ENCODE measurements at regions not wholly inside any gene's neighbourhood (a gene's known extent, or its start where the extent isn't known, plus 50 kb on each side); places are given as distances from the start of the nearest gene placed in this dataset.

DNA sequence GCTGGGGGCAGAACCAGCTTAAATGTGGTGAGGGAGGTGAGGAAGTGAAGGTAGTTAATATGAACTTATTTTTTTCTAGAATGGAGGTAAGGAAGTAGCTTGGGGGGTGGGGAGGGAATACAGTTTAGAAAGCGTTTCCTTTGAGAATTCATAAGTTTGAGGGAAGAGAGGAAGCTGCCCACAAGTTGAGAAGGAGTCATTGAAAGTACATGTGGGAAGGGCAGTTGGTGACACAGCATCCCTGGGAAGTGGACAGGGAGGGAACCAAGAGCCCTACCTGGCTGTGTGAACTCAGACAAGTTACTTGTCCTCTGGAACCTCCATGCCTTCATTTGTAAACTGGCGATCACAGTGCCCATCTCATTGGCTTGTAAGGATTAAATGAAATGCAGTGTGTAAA lies 125.9 kb upstream of the SPON1 start:
- Histone ChIP-seq H4K20me1 (ENCODE audit: insufficient read depth, low read length) (no peaks in the 10 kb centered on the region), H3K4me1 (ENCODE audit: low read length) (no peaks in the 10 kb centered on the region), H3K27me3 (replicated peaks; ENCODE audit: insufficient read depth, low read length) (no peaks in the 10 kb centered on the region), H3K4me2 (ENCODE audit: low read depth, low read length) (no peak overlapping the region), H3K9ac (ENCODE audit: low read length) (no peak overlapping the region), H3F3A (ENCODE audit: insufficient read depth, low read length) (no peaks in the 10 kb centered on the region), H3K4me3 (ENCODE audit: low read length) (no peak overlapping the region), H3K9me2 (replicated peaks; ENCODE audit: insufficient read depth, low read length) (no peaks in the 10 kb centered on the region), H3K79me2 (ENCODE audit: low read length) (no peaks in the 10 kb centered on the region), H3K9me3 (replicated peaks; ENCODE audit: insufficient read depth, low read length) (no peaks in the 10 kb centered on the region), H3K36me3 (replicated peaks; ENCODE audit: insufficient read depth, low read length) (no peaks in the 10 kb centered on the region), H2AFZ (ENCODE audit: low read length) (no peak overlapping the region), H3K27ac (ENCODE audit: low read length) (no peak overlapping the region)
- TF ChIP-seq EZH2 (optimal IDR thresholded peaks at IDR 0.05; ENCODE audit: low read depth, low read length) (no peak), EZH2phosphoT487 (IDR thresholded peaks at IDR 0.05; ENCODE audit: low read length) (no peak)
- TF ChIP-seq, protein P1, sequence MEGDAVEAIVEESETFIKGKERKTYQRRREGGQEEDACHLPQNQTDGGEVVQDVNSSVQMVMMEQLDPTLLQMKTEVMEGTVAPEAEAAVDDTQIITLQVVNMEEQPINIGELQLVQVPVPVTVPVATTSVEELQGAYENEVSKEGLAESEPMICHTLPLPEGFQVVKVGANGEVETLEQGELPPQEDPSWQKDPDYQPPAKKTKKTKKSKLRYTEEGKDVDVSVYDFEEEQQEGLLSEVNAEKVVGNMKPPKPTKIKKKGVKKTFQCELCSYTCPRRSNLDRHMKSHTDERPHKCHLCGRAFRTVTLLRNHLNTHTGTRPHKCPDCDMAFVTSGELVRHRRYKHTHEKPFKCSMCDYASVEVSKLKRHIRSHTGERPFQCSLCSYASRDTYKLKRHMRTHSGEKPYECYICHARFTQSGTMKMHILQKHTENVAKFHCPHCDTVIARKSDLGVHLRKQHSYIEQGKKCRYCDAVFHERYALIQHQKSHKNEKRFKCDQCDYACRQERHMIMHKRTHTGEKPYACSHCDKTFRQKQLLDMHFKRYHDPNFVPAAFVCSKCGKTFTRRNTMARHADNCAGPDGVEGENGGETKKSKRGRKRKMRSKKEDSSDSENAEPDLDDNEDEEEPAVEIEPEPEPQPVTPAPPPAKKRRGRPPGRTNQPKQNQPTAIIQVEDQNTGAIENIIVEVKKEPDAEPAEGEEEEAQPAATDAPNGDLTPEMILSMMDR (IDR thresholded peaks at IDR 0.05; ENCODE audit: low read length) = no peak
- DNase-seq = no peak

DNA sequence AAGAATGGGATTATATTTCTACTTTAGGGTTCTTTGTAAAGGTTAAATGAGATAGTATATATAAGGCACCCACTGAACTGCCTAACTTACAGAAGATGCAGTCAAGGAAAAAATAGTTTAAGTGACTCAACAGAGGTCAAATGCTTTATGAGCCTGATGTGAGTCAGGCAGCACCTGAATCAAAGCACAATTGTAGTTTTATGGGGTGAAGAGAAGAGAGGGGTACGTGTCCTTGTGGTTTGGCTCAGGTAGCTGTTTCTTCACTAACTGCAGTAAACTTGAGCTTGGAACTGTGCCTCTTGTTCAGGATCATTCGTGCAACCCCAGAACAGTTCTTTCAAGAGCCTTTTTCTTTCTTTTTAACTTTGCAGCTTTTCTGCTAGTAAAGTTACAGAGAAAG lies 125.2 kb upstream of the SPON1 start:
- Histone ChIP-seq H3K9me2 (replicated peaks; ENCODE audit: insufficient read depth, low read length) (no peaks in the 10 kb centered on the region), H2AFZ (ENCODE audit: low read length) (no peak overlapping the region), H3K4me2 (ENCODE audit: low read depth, low read length) (no peak overlapping the region), H3K79me2 (ENCODE audit: low read length) (no peaks in the 10 kb centered on the region), H3K27me3 (replicated peaks; ENCODE audit: insufficient read depth, low read length) (no peaks in the 10 kb centered on the region), H3K27ac (ENCODE audit: low read length) (no peak overlapping the region), H4K20me1 (ENCODE audit: insufficient read depth, low read length) (no peaks in the 10 kb centered on the region), H3K4me1 (ENCODE audit: low read length) (no peaks in the 10 kb centered on the region), H3K4me3 (ENCODE audit: low read length) (no peak overlapping the region), H3K9ac (ENCODE audit: low read length) (no peak overlapping the region), H3K36me3 (replicated peaks; ENCODE audit: insufficient read depth, low read length) (no peaks in the 10 kb centered on the region), H3K9me3 (replicated peaks; ENCODE audit: insufficient read depth, low read length) (no peaks in the 10 kb centered on the region), H3F3A (ENCODE audit: insufficient read depth, low read length) (no peaks in the 10 kb centered on the region)
- TF ChIP-seq, protein P1 (IDR thresholded peaks at IDR 0.05; ENCODE audit: low read length) = no peak
- no peak for TF ChIP-seq EZH2phosphoT487 (IDR thresholded peaks at IDR 0.05; ENCODE audit: low read length)
- no peak for TF ChIP-seq EZH2 (optimal IDR thresholded peaks at IDR 0.05; ENCODE audit: low read depth, low read length)
- DNase-seq = no peak

DNA sequence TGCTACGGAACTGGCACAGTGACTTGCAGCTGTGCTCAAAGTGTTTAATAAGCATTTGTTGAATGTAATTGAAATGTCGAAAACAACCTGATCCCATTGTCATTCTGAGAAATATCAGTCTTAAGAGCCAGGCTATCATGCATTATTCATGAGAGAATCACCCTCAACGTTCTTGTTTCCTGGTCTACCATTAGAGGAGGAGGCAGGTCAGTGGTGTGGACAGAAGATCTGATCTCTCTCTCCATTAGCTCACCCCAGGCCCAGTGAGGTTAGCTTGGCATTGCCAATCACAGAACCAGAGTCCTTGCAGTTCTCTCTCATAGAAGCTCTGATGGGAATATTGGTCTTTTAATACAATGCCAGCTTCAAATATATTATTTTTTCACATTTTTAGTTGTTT lies 121.1 kb upstream of the SPON1 start:
- no peaks in the 10 kb centered on the region for H3K9me3 ChIP-seq (replicated peaks; ENCODE audit: insufficient read depth, low read length)
- no peaks in the 10 kb centered on the region for H3K4me1 ChIP-seq (ENCODE audit: low read length)
- H3F3A ChIP-seq (ENCODE audit: insufficient read depth, low read length) = no peaks in the 10 kb centered on the region
- no peaks in the 10 kb centered on the region for H3K27me3 ChIP-seq (replicated peaks; ENCODE audit: insufficient read depth, low read length)
- no peaks in the 10 kb centered on the region for H3K36me3 ChIP-seq (replicated peaks; ENCODE audit: insufficient read depth, low read length)
- no peak overlapping the region for H3K4me2 ChIP-seq (ENCODE audit: low read depth, low read length)
- H4K20me1 ChIP-seq (ENCODE audit: insufficient read depth, low read length) = no peaks in the 10 kb centered on the region
- no peak overlapping the region for H3K9ac ChIP-seq (ENCODE audit: low read length)
- TF ChIP-seq, protein P1 (IDR thresholded peaks at IDR 0.05; ENCODE audit: low read length) = no peak
- TF ChIP-seq EZH2phosphoT487 (IDR thresholded peaks at IDR 0.05; ENCODE audit: low read length) = no peak
- TF ChIP-seq EZH2 (optimal IDR thresholded peaks at IDR 0.05; ENCODE audit: low read depth, low read length) = no peak
- no peak overlapping the region for H3K4me3 ChIP-seq (ENCODE audit: low read length)
- no peaks in the 10 kb centered on the region for H3K79me2 ChIP-seq (ENCODE audit: low read length)
- H3K9me2 ChIP-seq (replicated peaks; ENCODE audit: insufficient read depth, low read length) = no peaks in the 10 kb centered on the region
- H3K27ac ChIP-seq (ENCODE audit: low read length) = no peak overlapping the region
- no peak for DNase-seq
- no peak overlapping the region for H2AFZ ChIP-seq (ENCODE audit: low read length)

Data from MM.1S (cell line).